DND-41 (cell line): ENCODE measurements at regions not wholly inside any gene's neighbourhood (a gene's known extent, or its start where the extent isn't known, plus 50 kb on each side); places are given as distances from the start of the nearest gene placed in this dataset.

Source experiments
- CTCF ChIP-seq: IDR thresholded peaks from 2 replicates; pipeline ENCODE4 v1.5.1; 2012; ENCODE audit warnings: borderline replicate concordance, low read length, moderate library complexity, mild to moderate bottlenecking; ENCODE audit not compliant: poor library complexity, severe bottlenecking; ENCODE audit errors: extremely low read depth
- EZH2 ChIP-seq: IDR thresholded peaks from 3 replicates; pipeline ENCODE4 v1.6.1; 2012; ENCODE audit warnings: borderline replicate concordance, low read depth, mild to moderate bottlenecking, moderate library complexity, low read length, inconsistent platforms; ENCODE audit not compliant: severe bottlenecking

GRCh38 chr13:78372581-78372980, 230.8 kb downstream of the POU4F1 start:
- no peak for TF ChIP-seq CTCF
- TF ChIP-seq EZH2 = no peak
